HFFc6 (cell line): ENCODE measurements at regions not wholly inside any gene's neighbourhood (a gene's known extent, or its start where the extent isn't known, plus 50 kb on each side); places are given as distances from the start of the nearest gene placed in this dataset.
A peak's percentile ranks its signal among the peaks of the same experiment; 100 is the strongest.
"Not testable (repeated sequence)": the region's sequence is repeated elsewhere in the genome, so short reads cannot be mapped to it uniquely, and the experiment has no call there.

Experiments
- DNase-seq: peaks from one replicate; pipeline ENCODE4 v3.0.0-alpha.2; 2018
- H3K27ac Mint-ChIP-seq: 2 replicates; pipeline ENCODE4 v1.8.0; 2020; ENCODE audit warnings: mild to moderate bottlenecking, mixed read lengths
- H3K27me3 Mint-ChIP-seq: 2 replicates; pipeline ENCODE4 v1.8.0; 2021; ENCODE audit warnings: mild to moderate bottlenecking, moderate library complexity, mixed read lengths; ENCODE audit not compliant: insufficient read depth
- H3K36me3 Mint-ChIP-seq: 2 replicates; pipeline ENCODE4 v1.8.0; 2021; ENCODE audit warnings: low read depth, mixed read lengths
- H3K4me1 Mint-ChIP-seq: 2 replicates; pipeline ENCODE4 v1.8.0; 2020; ENCODE audit warnings: low read depth, mixed read lengths
- H3K4me3 Mint-ChIP-seq: 2 replicates; pipeline ENCODE4 v1.8.0; 2020; ENCODE audit warnings: mild to moderate bottlenecking, moderate library complexity, mixed read lengths
- H3K9me3 Mint-ChIP-seq: 2 replicates; pipeline ENCODE4 v1.8.0; 2020; ENCODE audit warnings: mild to moderate bottlenecking, mixed read lengths
- TF ChIP-seq, protein P1 (sequence below): fragments of 200-600 bp; sonication (generic); IDR thresholded peaks from 2 replicates; pipeline ENCODE4 v1.5.0; 2021; ENCODE audit warnings: antibody characterized with exemption, mild to moderate bottlenecking

DNA sequence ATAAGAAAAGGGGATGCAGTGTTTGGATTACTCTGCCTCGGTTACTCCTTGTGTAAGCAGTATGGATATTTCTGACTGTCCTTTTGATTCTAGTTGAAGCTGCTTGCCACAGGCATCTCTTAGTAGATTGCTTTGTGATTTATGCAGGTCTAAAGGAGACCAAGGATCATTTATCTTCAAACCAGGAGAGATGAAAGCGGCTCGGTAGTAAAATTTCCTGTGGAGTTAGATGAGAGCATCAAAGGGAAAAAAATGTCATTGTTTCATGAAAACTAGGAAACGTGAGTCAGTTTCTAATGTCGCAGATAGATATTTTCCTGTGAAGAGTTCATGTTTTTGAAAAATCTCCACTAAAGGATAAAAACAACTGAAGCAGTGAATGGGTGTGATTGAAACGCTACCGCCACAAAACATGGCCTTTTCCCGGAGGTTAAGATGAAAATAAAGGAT is 254.0 kb upstream of the TBL1XR1 start:
- H3K27ac Mint-ChIP-seq, result no peak overlapping the region
- H3K27me3 Mint-ChIP-seq, result no peaks in the 10 kb centered on the region; the same call in none of the 2 replicates
- TF ChIP-seq, protein P1, sequence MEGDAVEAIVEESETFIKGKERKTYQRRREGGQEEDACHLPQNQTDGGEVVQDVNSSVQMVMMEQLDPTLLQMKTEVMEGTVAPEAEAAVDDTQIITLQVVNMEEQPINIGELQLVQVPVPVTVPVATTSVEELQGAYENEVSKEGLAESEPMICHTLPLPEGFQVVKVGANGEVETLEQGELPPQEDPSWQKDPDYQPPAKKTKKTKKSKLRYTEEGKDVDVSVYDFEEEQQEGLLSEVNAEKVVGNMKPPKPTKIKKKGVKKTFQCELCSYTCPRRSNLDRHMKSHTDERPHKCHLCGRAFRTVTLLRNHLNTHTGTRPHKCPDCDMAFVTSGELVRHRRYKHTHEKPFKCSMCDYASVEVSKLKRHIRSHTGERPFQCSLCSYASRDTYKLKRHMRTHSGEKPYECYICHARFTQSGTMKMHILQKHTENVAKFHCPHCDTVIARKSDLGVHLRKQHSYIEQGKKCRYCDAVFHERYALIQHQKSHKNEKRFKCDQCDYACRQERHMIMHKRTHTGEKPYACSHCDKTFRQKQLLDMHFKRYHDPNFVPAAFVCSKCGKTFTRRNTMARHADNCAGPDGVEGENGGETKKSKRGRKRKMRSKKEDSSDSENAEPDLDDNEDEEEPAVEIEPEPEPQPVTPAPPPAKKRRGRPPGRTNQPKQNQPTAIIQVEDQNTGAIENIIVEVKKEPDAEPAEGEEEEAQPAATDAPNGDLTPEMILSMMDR, result no peak
- H3K9me3 Mint-ChIP-seq, result no peaks in the 10 kb centered on the region
- H3K36me3 Mint-ChIP-seq, result no peaks in the 10 kb centered on the region
- no peak for DNase-seq
- H3K4me1 Mint-ChIP-seq, result no peaks in the 10 kb centered on the region
- no peak overlapping the region for H3K4me3 Mint-ChIP-seq

DNA sequence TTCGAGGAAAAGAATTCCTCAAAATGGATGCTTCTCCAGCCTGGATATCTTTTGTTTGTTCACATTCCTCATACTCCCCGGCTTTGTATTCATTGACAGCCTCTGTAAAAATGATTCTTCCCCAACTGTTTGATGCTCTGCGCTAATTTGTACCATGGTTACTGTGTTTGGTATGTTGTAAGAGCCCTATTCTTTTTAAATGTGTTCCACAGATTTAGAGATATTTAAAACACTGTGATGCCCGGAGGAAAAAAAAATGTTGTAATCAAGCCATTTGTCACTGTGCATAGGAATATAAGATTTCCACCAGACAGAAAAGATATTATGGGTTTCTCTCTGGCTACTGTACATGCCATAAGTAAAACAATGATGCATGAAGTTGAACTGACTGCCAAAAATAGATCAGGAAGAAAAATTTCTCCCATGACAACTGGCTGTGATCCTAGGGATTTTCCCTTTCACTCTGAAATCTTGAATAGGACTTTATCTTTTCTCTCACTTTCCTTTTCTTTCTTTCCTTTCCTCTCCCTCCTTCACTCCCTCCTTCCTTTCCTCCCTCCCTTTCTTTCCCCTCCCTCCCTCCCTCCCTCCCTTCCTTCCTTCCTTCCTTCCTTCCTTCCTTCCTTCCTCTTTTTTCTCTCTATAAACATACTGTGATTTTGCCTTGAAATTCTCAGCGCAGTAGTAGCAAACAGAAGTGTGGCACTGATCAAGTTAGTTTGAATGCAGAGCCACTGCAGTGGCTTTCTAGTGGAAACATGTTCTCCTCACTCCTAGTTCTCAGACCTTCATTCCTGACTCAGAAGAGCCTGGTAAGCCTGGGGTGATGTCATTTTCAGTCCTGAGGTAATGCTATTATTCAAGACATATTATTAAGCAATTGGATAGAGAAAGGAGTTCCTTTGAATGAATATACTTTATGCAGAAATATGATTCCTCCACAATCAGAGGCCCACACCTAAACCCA is 254.9 kb upstream of the TBL1XR1 start:
- H3K4me3 Mint-ChIP-seq, result no peak overlapping the region
- no peaks in the 10 kb centered on the region for H3K36me3 Mint-ChIP-seq
- DNase-seq, result peak; percentile 77
- no peaks in the 10 kb centered on the region for H3K9me3 Mint-ChIP-seq
- TF ChIP-seq, protein P1, result no peak
- H3K27ac Mint-ChIP-seq, result no peak overlapping the region
- H3K4me1 Mint-ChIP-seq, result no peaks in the 10 kb centered on the region
- H3K27me3 Mint-ChIP-seq, result no peaks in the 10 kb centered on the region; the same call in none of the 2 replicates

DNA sequence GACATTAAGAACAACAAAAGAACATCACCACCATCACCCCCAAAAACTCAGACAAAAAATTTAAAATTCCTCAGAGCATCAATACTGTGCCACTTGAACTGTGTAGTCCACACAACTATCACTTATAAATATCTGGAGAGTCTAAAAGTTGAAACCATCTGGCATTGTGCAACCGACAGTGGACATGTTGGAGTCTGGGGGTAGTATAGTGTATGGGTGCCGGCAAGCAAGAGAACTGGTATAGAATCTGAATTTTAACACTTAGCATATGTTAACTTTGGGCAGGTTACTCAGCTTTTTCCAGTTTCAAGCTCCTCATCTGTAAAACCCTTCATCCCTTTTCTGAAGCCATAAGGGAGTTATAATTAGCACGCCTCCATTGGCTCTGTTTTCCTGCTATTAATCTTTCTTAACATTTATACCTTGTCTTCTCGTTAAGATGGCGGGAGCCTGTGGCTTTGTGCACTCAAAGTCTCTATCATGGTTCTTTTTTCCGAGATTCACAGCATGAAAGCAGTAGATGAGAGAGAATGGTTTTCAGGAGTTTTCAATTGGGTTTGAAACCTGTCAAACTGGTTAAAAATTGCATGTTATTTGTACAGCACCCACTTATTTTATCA is 255.7 kb upstream of the TBL1XR1 start:
- no peak for DNase-seq
- Mint-ChIP-seq H3K36me3 (no peaks in the 10 kb centered on the region), H3K4me1 (no peaks in the 10 kb centered on the region), H3K4me3 (no peak overlapping the region), H3K9me3 (no peaks in the 10 kb centered on the region), H3K27me3 (no peaks in the 10 kb centered on the region; the same call in none of the 2 replicates), H3K27ac (no peak overlapping the region)
- TF ChIP-seq, protein P1, result no peak

DNA sequence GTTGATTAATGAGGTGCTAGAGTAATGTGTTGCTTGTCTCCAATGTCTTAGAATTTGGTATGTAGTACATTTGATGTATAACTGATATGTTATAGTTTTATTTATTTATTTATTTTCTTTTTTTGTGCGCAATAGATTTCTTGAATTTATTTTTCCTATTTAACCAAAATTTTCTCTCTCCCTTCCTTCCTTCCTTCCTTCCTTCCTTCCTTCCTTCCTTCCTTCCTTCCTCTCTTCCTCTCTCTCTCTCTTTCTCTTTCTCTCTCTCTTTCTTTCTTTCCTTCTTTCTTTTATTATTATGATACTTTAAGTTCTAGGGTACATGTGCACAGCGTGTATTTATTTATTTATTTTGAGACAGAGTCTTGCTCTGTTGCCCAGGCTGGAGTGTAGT is 256.2 kb upstream of the TBL1XR1 start:
- Mint-ChIP-seq H3K4me3 (no peak overlapping the region), H3K4me1 (no peaks in the 10 kb centered on the region), H3K27me3 (no peaks in the 10 kb centered on the region; the same call in 1 of the 2 replicates), H3K36me3 (no peaks in the 10 kb centered on the region), H3K27ac (no peak overlapping the region), H3K9me3 (no peaks in the 10 kb centered on the region)
- DNase-seq, result no peak
- TF ChIP-seq, protein P1, result no peak

DNA sequence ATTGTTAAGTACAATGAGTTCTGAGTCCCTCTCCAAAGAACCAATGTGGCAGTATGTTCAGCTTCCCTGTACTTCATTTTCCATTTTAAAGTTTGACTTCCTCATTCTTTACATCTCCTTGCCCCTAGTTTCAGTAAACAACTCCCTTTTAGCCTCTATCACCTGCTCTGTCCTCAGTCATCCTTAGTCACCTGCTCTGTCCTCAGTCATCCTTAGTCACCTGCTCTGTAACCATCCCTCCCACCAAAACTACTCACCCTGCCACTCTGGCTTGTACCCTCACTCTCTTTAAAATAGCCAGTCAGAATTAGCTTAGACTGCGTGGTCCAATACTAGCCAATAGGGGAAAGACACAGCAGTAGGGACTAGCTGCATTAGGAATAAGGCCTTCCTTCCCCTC is 259.9 kb upstream of the TBL1XR1 start:
- not testable (repeated sequence) for DNase-seq, H3K27me3 Mint-ChIP-seq, H3K36me3 Mint-ChIP-seq, H3K27ac Mint-ChIP-seq, H3K4me3 Mint-ChIP-seq, H3K9me3 Mint-ChIP-seq, H3K4me1 Mint-ChIP-seq

DNA sequence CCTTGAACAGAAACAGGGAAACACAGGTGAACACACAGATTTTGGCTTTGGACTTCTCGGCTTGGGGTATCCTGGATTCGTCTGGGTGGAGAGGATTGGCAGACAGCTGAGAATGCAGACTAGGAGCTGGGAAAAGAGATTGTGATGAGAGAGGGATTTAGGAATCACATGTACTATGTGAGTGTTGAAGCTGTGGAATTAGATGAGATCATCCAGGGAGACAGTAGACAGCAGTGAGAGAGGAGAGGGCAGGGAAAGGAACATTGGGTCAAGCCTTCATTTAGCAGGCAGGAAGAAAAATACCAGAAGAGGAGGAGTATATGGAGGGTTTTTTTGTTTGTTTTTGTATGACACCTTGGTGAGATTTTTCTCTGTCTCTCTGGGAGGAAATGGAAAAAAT is 262.1 kb upstream of the TBL1XR1 start:
- Mint-ChIP-seq H3K9me3 (no peaks in the 10 kb centered on the region), H3K27me3 (no peaks in the 10 kb centered on the region), H3K27ac (no peak overlapping the region), H3K4me1 (peaks cover 20% of the 10 kb centered on the region), H3K36me3 (no peaks in the 10 kb centered on the region), H3K4me3 (no peak overlapping the region)
- TF ChIP-seq, protein P1, result no peak
- peak; percentile 28 for DNase-seq
